ENCODE measurements at regions not wholly inside any gene's neighbourhood (a gene's known extent, or its start where the extent isn't known, plus 50 kb on each side); places are given as distances from the start of the nearest gene placed in this dataset.
"Not testable (repeated sequence)": the region's sequence is repeated elsewhere in the genome, so short reads cannot be mapped to it uniquely, and the experiment has no call there.

GRCh38 chr10:107544706-107545520 is 380.4 kb upstream of the SORCS1 start:
- Mint-ChIP-seq H3K4me3 (no peak overlapping the region), H3K27me3 (no peaks in the 10 kb centered on the region), H3K4me1 (no peaks in the 10 kb centered on the region), H3K9me3 (peaks cover 20% of the 10 kb centered on the region), H3K27ac (ENCODE audit: low read depth) (no peak overlapping the region), H3K36me3 (ENCODE audit: insufficient read depth) (no peaks in the 10 kb centered on the region)
- DNase-seq (ENCODE audit: low spot score in 2 of 2), result no peak
- ATAC-seq (replicated peaks; ENCODE audit: extremely low read depth, poor library complexity, severe bottlenecking), result no peak

DNA sequence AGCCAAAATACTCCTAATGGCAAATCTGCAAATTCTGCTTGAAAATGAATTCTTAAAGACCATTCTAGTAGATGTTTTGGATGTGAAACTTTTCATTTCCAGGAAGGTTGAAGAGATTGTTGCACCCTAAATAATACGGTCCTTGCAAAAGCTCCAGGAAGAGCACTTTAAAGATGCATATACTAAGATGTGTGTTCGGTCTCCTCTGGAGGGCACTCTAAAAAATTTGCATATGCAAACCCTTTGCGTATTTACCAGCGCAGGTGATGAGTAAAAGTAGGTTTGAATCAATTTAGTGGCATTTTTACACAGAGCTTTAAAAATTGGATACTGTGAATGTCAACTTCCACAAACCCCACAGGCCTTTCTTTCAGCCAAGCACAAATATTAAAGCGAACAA is 378.1 kb upstream of the SORCS1 start:
- no peak overlapping the region for H3K4me3 Mint-ChIP-seq
- no peaks in the 10 kb centered on the region for H3K36me3 Mint-ChIP-seq (ENCODE audit: insufficient read depth)
- DNase-seq (ENCODE audit: low spot score in 2 of 2) (no peak), ATAC-seq (replicated peaks; ENCODE audit: extremely low read depth, poor library complexity, severe bottlenecking) (no peak)
- no peaks in the 10 kb centered on the region for H3K27me3 Mint-ChIP-seq
- no peaks in the 10 kb centered on the region for H3K4me1 Mint-ChIP-seq
- H3K27ac Mint-ChIP-seq (ENCODE audit: low read depth), result no peak overlapping the region
- H3K9me3 Mint-ChIP-seq, result peaks cover 24% of the 10 kb centered on the region

- Mint-ChIP-seq H3K9me3 (peaks cover 30% of the 10 kb centered on the region), H3K36me3 (ENCODE audit: insufficient read depth) (no peaks in the 10 kb centered on the region), H3K4me3 (no peak overlapping the region), H3K4me1 (no peaks in the 10 kb centered on the region), H3K27ac (ENCODE audit: low read depth) (no peak overlapping the region), H3K27me3 (no peaks in the 10 kb centered on the region)
- no peak for ATAC-seq (replicated peaks; ENCODE audit: extremely low read depth, poor library complexity, severe bottlenecking)
- DNase-seq (ENCODE audit: low spot score in 2 of 2), result no peak
Measured at GRCh38 chr10:107542016-107542415, 377.5 kb upstream of the SORCS1 start.

DNA sequence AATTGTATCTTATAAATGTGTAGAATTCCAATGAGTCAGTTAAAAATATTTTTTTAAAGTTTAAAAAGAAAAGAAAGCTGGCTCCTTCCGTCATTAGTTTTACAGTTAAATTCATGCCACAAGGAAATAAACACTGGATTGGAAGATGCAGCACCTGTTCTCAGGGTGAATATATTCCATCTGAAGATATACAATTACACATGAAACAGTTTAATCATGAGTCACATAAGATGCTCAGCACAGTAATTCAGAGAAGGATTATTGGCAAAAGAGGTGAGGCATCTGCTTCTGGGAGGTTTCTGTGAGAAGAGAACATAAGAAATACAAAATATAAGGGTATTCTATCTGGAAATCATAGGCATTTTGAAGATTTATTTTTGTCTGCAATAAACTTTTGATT is 376.5 kb upstream of the SORCS1 start:
- peaks cover 30% of the 10 kb centered on the region for H3K9me3 Mint-ChIP-seq
- ATAC-seq (replicated peaks; ENCODE audit: extremely low read depth, poor library complexity, severe bottlenecking), result no peak
- H3K36me3 Mint-ChIP-seq (ENCODE audit: insufficient read depth), result no peaks in the 10 kb centered on the region
- DNase-seq (ENCODE audit: low spot score in 2 of 2), result no peak
- H3K4me3 Mint-ChIP-seq, result no peak overlapping the region
- H3K27ac Mint-ChIP-seq (ENCODE audit: low read depth), result no peak overlapping the region
- no peaks in the 10 kb centered on the region for H3K27me3 Mint-ChIP-seq
- H3K4me1 Mint-ChIP-seq, result no peaks in the 10 kb centered on the region

DNA sequence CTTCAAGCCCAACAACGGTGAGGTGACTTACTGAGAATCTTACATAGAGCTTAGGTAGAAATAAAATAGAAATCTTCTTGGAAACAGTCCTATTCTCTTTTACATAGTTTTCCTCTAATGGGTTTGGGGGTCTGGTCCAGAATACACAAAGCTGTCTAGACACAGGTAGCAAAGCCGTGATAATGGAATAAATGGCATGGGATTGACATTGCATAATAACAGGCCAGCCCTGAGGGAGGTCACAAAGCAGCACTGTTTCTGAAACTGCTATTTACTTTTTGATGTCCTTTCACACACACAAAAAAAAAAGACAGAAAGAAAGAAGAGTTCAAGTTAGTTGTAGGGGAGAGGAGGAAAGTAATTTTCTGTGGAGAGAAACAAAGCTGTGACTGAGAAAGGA is 364.8 kb upstream of the SORCS1 start:
- Mint-ChIP-seq H3K36me3 (ENCODE audit: insufficient read depth) (no peaks in the 10 kb centered on the region), H3K4me3 (no peak overlapping the region), H3K9me3 (peaks cover 11% of the 10 kb centered on the region), H3K27ac (ENCODE audit: low read depth) (no peak overlapping the region), H3K27me3 (no peaks in the 10 kb centered on the region), H3K4me1 (no peaks in the 10 kb centered on the region)
- ATAC-seq (replicated peaks; ENCODE audit: extremely low read depth, poor library complexity, severe bottlenecking) (no peak), DNase-seq (ENCODE audit: low spot score in 2 of 2) (no peak)

DNA sequence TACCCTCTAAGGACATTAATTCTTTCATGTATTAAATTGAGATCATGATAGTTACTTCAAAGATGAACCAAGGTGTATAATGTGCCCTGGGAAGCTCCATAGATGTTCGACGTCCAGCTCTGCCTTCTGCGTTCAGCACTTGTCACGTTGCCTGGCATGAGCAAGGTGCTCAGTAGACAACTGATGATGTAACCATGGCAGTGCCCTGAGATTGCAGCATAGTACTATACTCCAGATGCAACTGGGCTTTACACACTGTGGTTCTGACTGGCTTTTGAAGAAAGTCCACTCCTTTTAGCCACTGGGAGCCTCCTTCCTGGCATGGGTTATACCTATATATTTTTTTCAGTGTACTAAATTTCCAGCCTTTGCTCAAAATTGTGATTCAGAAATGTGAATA is 355.8 kb upstream of the SORCS1 start:
- Mint-ChIP-seq H3K4me3 (no peak overlapping the region), H3K27me3 (no peaks in the 10 kb centered on the region), H3K27ac (ENCODE audit: low read depth) (no peak overlapping the region), H3K9me3 (peaks cover 12% of the 10 kb centered on the region), H3K4me1 (no peaks in the 10 kb centered on the region), H3K36me3 (ENCODE audit: insufficient read depth) (no peaks in the 10 kb centered on the region)
- ATAC-seq (replicated peaks; ENCODE audit: extremely low read depth, poor library complexity, severe bottlenecking) (no peak), DNase-seq (ENCODE audit: low spot score in 2 of 2) (no peak)

GRCh38 chr10:107517811-107518210 is 353.3 kb upstream of the SORCS1 start:
- ATAC-seq (replicated peaks; ENCODE audit: extremely low read depth, poor library complexity, severe bottlenecking), result no peak
- Mint-ChIP-seq H3K4me1 (no peaks in the 10 kb centered on the region), H3K9me3 (peaks cover 23% of the 10 kb centered on the region)

DNA sequence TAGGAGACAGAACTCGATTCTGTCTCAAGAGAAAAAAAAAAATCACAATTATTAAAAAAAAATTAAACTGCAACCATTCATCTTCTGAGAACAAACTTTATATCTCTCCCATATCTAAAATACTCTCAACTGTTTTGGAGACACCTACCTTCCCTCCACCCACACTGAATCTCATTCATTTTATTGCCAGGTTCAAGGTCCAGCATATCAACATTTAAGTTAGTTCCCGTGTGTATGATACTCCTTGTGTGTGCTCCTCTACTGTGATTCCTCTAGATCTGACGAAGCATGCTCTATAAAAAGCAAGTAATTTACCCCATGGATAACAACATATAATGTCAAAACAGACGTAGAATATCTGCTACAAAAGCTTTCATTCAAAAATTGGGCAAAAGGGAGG is 351.8 kb upstream of the SORCS1 start:
- ATAC-seq (replicated peaks; ENCODE audit: extremely low read depth, poor library complexity, severe bottlenecking) (no peak), DNase-seq (ENCODE audit: low spot score in 2 of 2) (no peak)
- H3K4me3 Mint-ChIP-seq, result no peak overlapping the region
- no peak overlapping the region for H3K27ac Mint-ChIP-seq (ENCODE audit: low read depth)
- peaks cover 23% of the 10 kb centered on the region for H3K9me3 Mint-ChIP-seq
- no peaks in the 10 kb centered on the region for H3K36me3 Mint-ChIP-seq (ENCODE audit: insufficient read depth)
- H3K4me1 Mint-ChIP-seq, result no peaks in the 10 kb centered on the region
- H3K27me3 Mint-ChIP-seq, result no peaks in the 10 kb centered on the region

More at GRCh38 chr10:107517811-107518210, 353.3 kb upstream of the SORCS1 start:
- H3K27me3 Mint-ChIP-seq, result no peaks in the 10 kb centered on the region
- no peak for DNase-seq (ENCODE audit: low spot score in 2 of 2)
- H3K4me3 Mint-ChIP-seq, result no peak overlapping the region
- no peak overlapping the region for H3K27ac Mint-ChIP-seq (ENCODE audit: low read depth)
- H3K36me3 Mint-ChIP-seq (ENCODE audit: insufficient read depth), result no peaks in the 10 kb centered on the region

GRCh38 chr10:107504011-107504410 is 339.5 kb upstream of the SORCS1 start:
- ATAC-seq (replicated peaks; ENCODE audit: extremely low read depth, poor library complexity, severe bottlenecking); DNase-seq (ENCODE audit: low spot score in 2 of 2); H3K27me3 Mint-ChIP-seq; H3K4me1 Mint-ChIP-seq; H3K27ac Mint-ChIP-seq (ENCODE audit: low read depth); H3K4me3 Mint-ChIP-seq; H3K36me3 Mint-ChIP-seq (ENCODE audit: insufficient read depth): not testable (repeated sequence)
- H3K9me3 Mint-ChIP-seq, result peaks cover 32% of the 10 kb centered on the region

- Mint-ChIP-seq H3K36me3 (ENCODE audit: insufficient read depth) (peaks cover 2% of the 10 kb centered on the region), H3K4me1 (no peaks in the 10 kb centered on the region), H3K27me3 (no peaks in the 10 kb centered on the region)
Measured at GRCh38 chr10:107502229-107502985, 337.9 kb upstream of the SORCS1 start.

GRCh38 chr10:107498983-107499382 is 334.5 kb upstream of the SORCS1 start:
- Mint-ChIP-seq H3K27me3 (no peaks in the 10 kb centered on the region), H3K27ac (ENCODE audit: low read depth) (no peak overlapping the region), H3K36me3 (ENCODE audit: insufficient read depth) (peaks cover 2% of the 10 kb centered on the region), H3K4me3 (no peak overlapping the region), H3K9me3 (peaks cover 20% of the 10 kb centered on the region), H3K4me1 (no peaks in the 10 kb centered on the region)
- no peak for ATAC-seq (replicated peaks; ENCODE audit: extremely low read depth, poor library complexity, severe bottlenecking)
- DNase-seq (ENCODE audit: low spot score in 2 of 2), result no peak

More at GRCh38 chr10:107502229-107502985, 337.9 kb upstream of the SORCS1 start:
- DNase-seq (ENCODE audit: low spot score in 2 of 2) (no peak), ATAC-seq (replicated peaks; ENCODE audit: extremely low read depth, poor library complexity, severe bottlenecking) (no peak)
- no peak overlapping the region for H3K27ac Mint-ChIP-seq (ENCODE audit: low read depth)
- H3K4me3 Mint-ChIP-seq, result no peak overlapping the region
- peaks cover 32% of the 10 kb centered on the region for H3K9me3 Mint-ChIP-seq

DNA sequence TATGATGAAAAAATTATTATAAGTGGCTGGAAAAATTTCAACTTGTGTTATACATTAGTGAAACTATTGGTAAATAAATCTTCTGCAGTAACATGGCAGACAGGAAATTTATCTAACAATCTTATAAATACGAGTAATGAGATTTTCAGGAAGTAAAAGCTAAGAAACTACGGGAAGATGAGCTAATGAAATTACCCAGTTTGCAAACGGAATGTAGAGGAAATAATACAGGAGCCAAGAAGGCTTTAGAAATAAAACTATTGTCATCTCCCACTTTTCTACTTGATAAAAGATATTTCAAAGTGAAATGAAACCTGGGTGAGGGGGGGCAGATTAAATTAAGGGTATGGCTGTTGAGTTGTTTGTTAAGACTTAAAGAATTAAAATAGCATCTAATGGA is 332.5 kb upstream of the SORCS1 start:
- Mint-ChIP-seq H3K36me3 (ENCODE audit: insufficient read depth) (peaks cover 2% of the 10 kb centered on the region), H3K27me3 (no peaks in the 10 kb centered on the region), H3K27ac (ENCODE audit: low read depth) (no peak overlapping the region), H3K4me1 (no peaks in the 10 kb centered on the region), H3K9me3 (peaks cover 20% of the 10 kb centered on the region), H3K4me3 (no peak overlapping the region)
- DNase-seq (ENCODE audit: low spot score in 2 of 2) (no peak), ATAC-seq (replicated peaks; ENCODE audit: extremely low read depth, poor library complexity, severe bottlenecking) (no peak)

DNA sequence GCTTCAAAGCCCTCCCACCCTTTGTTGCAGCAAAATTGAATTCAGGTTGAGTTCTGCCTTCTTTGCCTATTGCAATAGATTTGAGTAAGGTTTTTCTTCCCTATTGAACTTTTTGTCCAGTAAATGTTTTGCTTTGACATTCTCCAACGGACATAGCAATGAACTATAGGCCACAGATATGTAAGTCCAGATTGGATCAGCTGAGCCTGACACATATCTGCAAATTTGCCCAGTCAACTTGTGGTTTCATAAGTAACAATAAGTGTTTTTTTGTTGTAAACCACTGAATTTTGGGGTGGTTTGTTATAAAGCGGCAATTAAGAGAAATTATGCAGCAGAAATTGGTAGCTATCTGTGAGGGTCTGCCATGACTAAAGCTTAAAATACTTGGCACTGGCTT is 332.1 kb upstream of the SORCS1 start:
- DNase-seq (ENCODE audit: low spot score in 2 of 2) (no peak), ATAC-seq (replicated peaks; ENCODE audit: extremely low read depth, poor library complexity, severe bottlenecking) (no peak)
- Mint-ChIP-seq H3K4me1 (no peaks in the 10 kb centered on the region), H3K27me3 (no peaks in the 10 kb centered on the region), H3K4me3 (no peak overlapping the region), H3K36me3 (ENCODE audit: insufficient read depth) (peaks cover 2% of the 10 kb centered on the region), H3K27ac (ENCODE audit: low read depth) (no peak overlapping the region), H3K9me3 (peaks cover 16% of the 10 kb centered on the region)

Data from central memory CD8-positive, alpha-beta T cell (primary cell).